HepG2 (cell line): ENCODE measurements at regions not wholly inside any gene's neighbourhood (a gene's known extent, or its start where the extent isn't known, plus 50 kb on each side); places are given as distances from the start of the nearest gene placed in this dataset.

Experiments
- AKAP8 ChIP-seq: sonication (generic); formaldehyde crosslinking; IDR thresholded peaks from 2 replicates; pipeline ENCODE4 v1.5.1; 2020; ENCODE audit warnings: mild to moderate bottlenecking, missing genetic modification reagents
- ATM ChIP-seq: fragments of 450-650 bp; IDR thresholded peaks from 2 replicates; pipeline ENCODE4 v1.7.1; 2017; ENCODE audit warnings: mild to moderate bottlenecking, borderline replicate concordance
- CHCHD3 ChIP-seq: sonication (generic); formaldehyde crosslinking; IDR thresholded peaks from 2 replicates; pipeline ENCODE4 v1.8.0; 2022; ENCODE audit warnings: mild to moderate bottlenecking, missing genetic modification reagents, moderate library complexity
- EZH2 ChIP-seq: conservative IDR thresholded peaks from 2 replicates; pipeline ENCODE4 v1.6.1; 2012; ENCODE audit warnings: mild to moderate bottlenecking, low read depth, low read length, moderate library complexity
- HIVEP1 ChIP-seq: sonication (generic); formaldehyde crosslinking; IDR thresholded peaks from 2 replicates; pipeline ENCODE4 v1.4.0; 2020; ENCODE audit warnings: mild to moderate bottlenecking, missing genetic modification reagents
- KAT8 ChIP-seq: IDR thresholded peaks from 2 replicates; pipeline ENCODE4 v1.6.1; 2016; ENCODE audit warnings: missing genetic modification reagents, missing compliant biosample characterization
- MAFG ChIP-seq: sonication (generic); formaldehyde crosslinking; IDR thresholded peaks from 2 replicates; pipeline ENCODE4 v1.5.1; 2020; ENCODE audit warnings: mild to moderate bottlenecking, missing genetic modification reagents
- NCOA2 ChIP-seq: sonication (generic); formaldehyde crosslinking; IDR thresholded peaks from 2 replicates; pipeline ENCODE4 v1.8.0; 2022; ENCODE audit warnings: inconsistent platforms
- PHB2 ChIP-seq: fragments of 450-650 bp; IDR thresholded peaks from 2 replicates; pipeline ENCODE4 v1.6.1; 2018; ENCODE audit not compliant: partially characterized antibody
- RFX3 ChIP-seq: IDR thresholded peaks from 2 replicates; pipeline ENCODE4 v1.6.1; 2016; ENCODE audit warnings: missing biosample characterization, missing genetic modification reagents
- SRY ChIP-seq: sonication (generic); formaldehyde crosslinking; IDR thresholded peaks from 2 replicates; pipeline ENCODE4 v1.8.0; 2022; ENCODE audit warnings: mild to moderate bottlenecking, missing genetic modification reagents
- ZBTB3 ChIP-seq: sonication (generic); formaldehyde crosslinking; IDR thresholded peaks from 2 replicates; pipeline ENCODE4 v1.4.0; 2020; ENCODE audit warnings: low read depth, mild to moderate bottlenecking, moderate library complexity, missing genetic modification reagents, borderline replicate concordance
- ZNF260 ChIP-seq: sonication (generic); formaldehyde crosslinking; IDR thresholded peaks from 2 replicates; pipeline ENCODE4 v1.4.0; 2020; ENCODE audit warnings: missing genetic modification reagents, low read depth, mild to moderate bottlenecking, borderline replicate concordance
- ZNF282 ChIP-seq: fragments of 450-650 bp; IDR thresholded peaks from 2 replicates; pipeline ENCODE4 v1.6.1; 2018; ENCODE audit not compliant: partially characterized antibody
- ZNF326 ChIP-seq: sonication (generic); formaldehyde crosslinking; IDR thresholded peaks from 2 replicates; pipeline ENCODE4 v1.4.0; 2020; ENCODE audit warnings: missing genetic modification reagents, borderline replicate concordance
- ZNF343 ChIP-seq: sonication (generic); formaldehyde crosslinking; IDR thresholded peaks from 2 replicates; pipeline ENCODE4 v1.4.0; 2020; ENCODE audit warnings: mild to moderate bottlenecking, missing genetic modification reagents
- ZNF546 ChIP-seq: sonication (generic); formaldehyde crosslinking; conservative IDR thresholded peaks from 2 replicates; pipeline ENCODE4 v1.8.1; 2023; ENCODE audit warnings: mild to moderate bottlenecking, missing genetic modification reagents
- ZNF615 ChIP-seq: sonication (generic); formaldehyde crosslinking; IDR thresholded peaks from 2 replicates; pipeline ENCODE4 v1.5.0; 2020; ENCODE audit warnings: mild to moderate bottlenecking, missing genetic modification reagents, borderline replicate concordance
- ZNF720 ChIP-seq: sonication (generic); formaldehyde crosslinking; IDR thresholded peaks from 2 replicates; pipeline ENCODE4 v1.4.0; 2020; ENCODE audit warnings: missing genetic modification reagents
- ZNF737 ChIP-seq: sonication (generic); formaldehyde crosslinking; IDR thresholded peaks from 2 replicates; pipeline ENCODE4 v1.5.0; 2020; ENCODE audit warnings: missing genetic modification reagents, mild to moderate bottlenecking, borderline replicate concordance
- ZNF768 ChIP-seq: sonication (generic); formaldehyde crosslinking; IDR thresholded peaks from 2 replicates; pipeline ENCODE4 v1.4.0; 2020; ENCODE audit warnings: missing genetic modification reagents
- TF ChIP-seq, protein P1 (sequence below): sonication (generic); formaldehyde crosslinking; IDR thresholded peaks from 2 replicates; pipeline ENCODE4 v1.4.0; 2020; ENCODE audit warnings: missing genetic modification reagents
- TF ChIP-seq, protein P2 (sequence below): sonication (generic); formaldehyde crosslinking; IDR thresholded peaks from 2 replicates; pipeline ENCODE4 v1.8.0; 2022; ENCODE audit warnings: mild to moderate bottlenecking, missing genetic modification reagents, moderate library complexity
- TF ChIP-seq, protein P3 (sequence below): sonication (generic); formaldehyde crosslinking; IDR thresholded peaks from 2 replicates; pipeline ENCODE4 v1.8.1; 2022; ENCODE audit warnings: mild to moderate bottlenecking, missing genetic modification reagents
- TF ChIP-seq, protein P4 (sequence below): sonication (generic); formaldehyde crosslinking; IDR thresholded peaks from 2 replicates; pipeline ENCODE4 v1.5.1; 2020; ENCODE audit warnings: missing genetic modification reagents, mild to moderate bottlenecking, borderline replicate concordance

DNA sequence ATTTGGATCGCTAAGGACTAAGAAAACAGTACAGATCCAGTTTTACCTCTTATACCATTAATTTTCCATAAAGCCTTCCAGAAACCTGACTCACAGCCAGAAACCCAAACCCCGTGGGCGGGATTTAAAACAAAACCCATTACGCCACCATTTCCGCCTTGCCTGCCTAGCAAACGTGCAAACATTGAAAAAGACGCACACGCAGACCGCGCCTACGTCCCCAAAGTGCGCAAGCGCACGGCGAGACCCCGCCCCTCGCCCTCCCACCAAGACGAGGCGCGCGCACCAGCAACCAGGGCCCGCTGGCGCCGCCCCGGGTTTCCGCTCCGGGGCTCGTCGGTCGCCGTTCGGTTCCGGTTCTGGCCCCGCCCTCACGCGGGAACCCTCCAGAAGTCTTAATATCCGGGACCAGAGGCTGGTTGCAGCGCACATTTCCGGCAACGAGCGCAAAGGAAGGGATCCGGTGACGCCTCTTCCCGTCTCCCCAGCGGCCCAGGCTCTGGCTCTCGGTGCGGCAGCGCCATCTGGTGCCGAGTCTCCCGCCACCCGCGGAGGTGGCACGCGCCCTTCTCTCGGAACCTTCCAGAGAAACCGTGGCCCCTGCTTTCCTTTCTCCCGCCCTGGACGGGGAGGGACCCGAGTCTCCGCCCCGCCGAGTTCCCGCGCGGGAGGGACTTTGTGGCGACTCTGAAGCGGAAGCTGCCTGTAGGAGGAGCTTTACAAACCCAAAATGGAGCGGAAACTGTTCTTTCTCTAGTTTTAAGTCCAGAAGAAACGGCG lies 256.9 kb upstream of the STARD13 start (continued):
- TF ChIP-seq ATM (no peak), ZNF737 (CRISPR knock-in tag) (no peak), RFX3 (CRISPR knock-in tag) (no peak), ZBTB3 (CRISPR knock-in tag) (peak; percentile 95), ZNF282 (no peak), CHCHD3 (CRISPR knock-in tag) (peak; percentile 90), MAFG (CRISPR knock-in tag) (no peak), ZNF720 (peak; percentile 81; the same call in 1 of the 2 replicates), ZNF326 (CRISPR knock-in tag) (no peak), KAT8 (peak; percentile 96), ZNF768 (CRISPR knock-in tag) (peak; percentile 81; the same call in 1 of the 2 replicates), AKAP8 (peak; percentile 69; the same call in 1 of the 2 replicates), ZNF615 (peak; percentile 94), ZNF260 (CRISPR knock-in tag) (0 out of 2 replicates have a peak, but pooled peaks have one; percentile 57), SRY (CRISPR knock-in tag) (peak; percentile 99), ZNF546 (CRISPR knock-in tag) (peak; percentile 76; the same call in 1 of the 2 replicates), PHB2 (no peak), HIVEP1 (CRISPR knock-in tag) (peak; percentile 97), EZH2 (no peak), NCOA2 (peak; percentile 78), ZNF343 (peak; percentile 92)
- TF ChIP-seq, protein P1, sequence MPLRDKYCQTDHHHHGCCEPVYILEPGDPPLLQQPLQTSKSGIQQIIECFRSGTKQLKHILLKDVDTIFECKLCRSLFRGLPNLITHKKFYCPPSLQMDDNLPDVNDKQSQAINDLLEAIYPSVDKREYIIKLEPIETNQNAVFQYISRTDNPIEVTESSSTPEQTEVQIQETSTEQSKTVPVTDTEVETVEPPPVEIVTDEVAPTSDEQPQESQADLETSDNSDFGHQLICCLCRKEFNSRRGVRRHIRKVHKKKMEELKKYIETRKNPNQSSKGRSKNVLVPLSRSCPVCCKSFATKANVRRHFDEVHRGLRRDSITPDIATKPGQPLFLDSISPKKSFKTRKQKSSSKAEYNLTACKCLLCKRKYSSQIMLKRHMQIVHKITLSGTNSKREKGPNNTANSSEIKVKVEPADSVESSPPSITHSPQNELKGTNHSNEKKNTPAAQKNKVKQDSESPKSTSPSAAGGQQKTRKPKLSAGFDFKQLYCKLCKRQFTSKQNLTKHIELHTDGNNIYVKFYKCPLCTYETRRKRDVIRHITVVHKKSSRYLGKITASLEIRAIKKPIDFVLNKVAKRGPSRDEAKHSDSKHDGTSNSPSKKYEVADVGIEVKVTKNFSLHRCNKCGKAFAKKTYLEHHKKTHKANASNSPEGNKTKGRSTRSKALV (CRISPR knock-in tag), result peak; percentile 84; the same call in 1 of the 2 replicates
- TF ChIP-seq, protein P2, sequence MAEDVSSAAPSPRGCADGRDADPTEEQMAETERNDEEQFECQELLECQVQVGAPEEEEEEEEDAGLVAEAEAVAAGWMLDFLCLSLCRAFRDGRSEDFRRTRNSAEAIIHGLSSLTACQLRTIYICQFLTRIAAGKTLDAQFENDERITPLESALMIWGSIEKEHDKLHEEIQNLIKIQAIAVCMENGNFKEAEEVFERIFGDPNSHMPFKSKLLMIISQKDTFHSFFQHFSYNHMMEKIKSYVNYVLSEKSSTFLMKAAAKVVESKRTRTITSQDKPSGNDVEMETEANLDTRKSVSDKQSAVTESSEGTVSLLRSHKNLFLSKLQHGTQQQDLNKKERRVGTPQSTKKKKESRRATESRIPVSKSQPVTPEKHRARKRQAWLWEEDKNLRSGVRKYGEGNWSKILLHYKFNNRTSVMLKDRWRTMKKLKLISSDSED (CRISPR knock-in tag), result 0 out of 2 replicates have a peak, but pooled peaks have one; percentile 72
- TF ChIP-seq, protein P3, sequence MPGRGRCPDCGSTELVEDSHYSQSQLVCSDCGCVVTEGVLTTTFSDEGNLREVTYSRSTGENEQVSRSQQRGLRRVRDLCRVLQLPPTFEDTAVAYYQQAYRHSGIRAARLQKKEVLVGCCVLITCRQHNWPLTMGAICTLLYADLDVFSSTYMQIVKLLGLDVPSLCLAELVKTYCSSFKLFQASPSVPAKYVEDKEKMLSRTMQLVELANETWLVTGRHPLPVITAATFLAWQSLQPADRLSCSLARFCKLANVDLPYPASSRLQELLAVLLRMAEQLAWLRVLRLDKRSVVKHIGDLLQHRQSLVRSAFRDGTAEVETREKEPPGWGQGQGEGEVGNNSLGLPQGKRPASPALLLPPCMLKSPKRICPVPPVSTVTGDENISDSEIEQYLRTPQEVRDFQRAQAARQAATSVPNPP (CRISPR knock-in tag), result peak; percentile 98
- TF ChIP-seq, protein P4, sequence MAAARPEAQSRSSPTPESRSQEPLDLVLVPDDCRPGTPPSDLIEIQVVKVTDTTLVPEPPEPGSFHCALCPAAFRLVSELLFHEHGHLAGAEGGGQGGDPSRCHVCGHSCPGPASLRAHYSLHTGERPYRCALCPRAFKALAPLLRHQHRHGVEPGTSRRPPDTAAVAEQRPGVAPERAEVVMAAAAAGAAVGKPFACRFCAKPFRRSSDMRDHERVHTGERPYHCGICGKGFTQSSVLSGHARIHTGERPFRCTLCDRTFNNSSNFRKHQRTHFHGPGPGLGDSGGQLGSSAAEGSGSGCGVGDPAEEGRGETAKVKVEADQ (CRISPR knock-in tag), result peak; percentile 99
